NB4 (cell line): ENCODE measurements at regions not wholly inside any gene's neighbourhood (a gene's known extent, or its start where the extent isn't known, plus 50 kb on each side); places are given as distances from the start of the nearest gene placed in this dataset.

ENCODE experiments used
- CTCF ChIP-seq: IDR thresholded peaks from one replicate; pipeline ENCODE4 v1.5.1; 2012; ENCODE audit warnings: low read depth, low read length
- MAX ChIP-seq: IDR thresholded peaks from 2 replicates; pipeline ENCODE4 v1.6.1; 2011; ENCODE audit warnings: low read depth, low read length
- POLR2A ChIP-seq: IDR thresholded peaks from 2 replicates; pipeline ENCODE4 v1.6.1; 2011; ENCODE audit warnings: mild to moderate bottlenecking; ENCODE audit not compliant: insufficient read length; ENCODE audit errors: extremely low read depth

GRCh38 chr12:124379938-124380754 lies 85.3 kb downstream of the RFLNA start:
- TF ChIP-seq CTCF, result peak; percentile 10
- TF ChIP-seq MAX, result no peak
- no peak for TF ChIP-seq POLR2A
